ENCODE measurements at regions not wholly inside any gene's neighbourhood (a gene's known extent, or its start where the extent isn't known, plus 50 kb on each side); places are given as distances from the start of the nearest gene placed in this dataset.
"Not testable (repeated sequence)": the region's sequence is repeated elsewhere in the genome, so short reads cannot be mapped to it uniquely, and the experiment has no call there.

DNA sequence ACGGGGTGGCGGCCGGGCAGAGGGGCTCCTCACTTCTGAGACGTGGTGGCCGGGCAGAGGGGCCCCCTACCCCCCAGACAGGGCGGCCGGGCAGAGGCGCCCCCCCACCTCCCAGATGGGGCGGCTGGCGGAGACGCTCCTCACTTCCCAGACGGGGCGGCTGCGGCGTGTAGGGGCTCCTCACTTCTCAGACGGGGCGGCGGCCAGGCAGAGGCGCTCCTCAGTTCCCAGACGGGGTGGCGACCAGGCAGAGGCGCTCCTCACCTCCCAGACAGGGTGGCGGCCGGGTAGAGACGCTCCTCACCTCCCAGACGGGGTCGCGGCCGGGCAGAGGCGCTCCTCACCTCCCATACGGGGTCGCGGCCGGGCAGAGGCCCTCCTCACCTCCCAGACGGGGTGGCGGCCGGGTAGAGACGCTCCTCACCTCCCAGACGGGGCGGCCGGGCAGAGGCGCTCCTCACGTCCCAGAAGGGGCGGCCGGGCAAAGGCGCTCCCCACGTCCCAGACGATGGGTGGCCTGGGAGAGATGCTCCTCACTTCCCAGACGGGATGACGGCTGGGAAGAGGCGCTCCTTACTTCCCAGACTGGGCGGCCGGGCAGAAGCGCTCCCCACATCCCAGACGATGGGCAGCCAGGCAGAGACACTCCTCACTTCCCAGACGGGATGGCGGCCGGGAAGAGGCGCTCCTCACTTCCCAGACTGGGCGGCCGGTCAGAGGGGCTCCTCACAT lies 536.6 kb upstream of the TUSC1 start:
- not testable (repeated sequence) for TF ChIP-seq EZH2 (IDR thresholded peaks at IDR 0.05; ENCODE audit: insufficient read depth, poor library complexity, severe bottlenecking); EZH2phosphoT487 (IDR thresholded peaks at IDR 0.05; ENCODE audit: insufficient read depth, low read depth)
